H1 (cell line): ENCODE measurements at regions not wholly inside any gene's neighbourhood (a gene's known extent, or its start where the extent isn't known, plus 50 kb on each side); places are given as distances from the start of the nearest gene placed in this dataset.
"Not testable (repeated sequence)": the region's sequence is repeated elsewhere in the genome, so short reads cannot be mapped to it uniquely, and the experiment has no call there.

ENCODE experiments used
- CTCF ChIA-PET: fragments of 300-600 bp; sonication (Branson Sonifier 250); formaldehyde crosslinking; loops from one replicate; lab custom pipeline; 2021; ENCODE audit not compliant: partially characterized antibody; lab: Charles Lee
- POLR2A ChIA-PET: fragments of 300-600 bp; sonication (Branson Sonifier 250); formaldehyde crosslinking; loops from one replicate; lab custom pipeline; 2021; ENCODE audit warnings: inconsistent platforms; ENCODE audit not compliant: partially characterized antibody; lab: Charles Lee
- DNase-seq, 2 experiments: peaks; one replicate each; pipeline versions ENCODE4 v3.0.0 to v3.0.0-alpha.2; 2010 to 2022; ENCODE audit warnings: low spot score in 2 of 2, low read depth in 1 of 2, mixed read lengths in 1 of 2
- FAIRE-seq: peaks from 2 replicates; lab custom pipeline; 2011; peaks lifted over from hg19 to GRCh38; lab: Jason Lieb, UNC
- H2AFZ ChIP-seq: 2 replicates; pipeline ENCODE4 v1.8.1; 2012; ENCODE audit warnings: low read length, inconsistent platforms
- H2AK5ac ChIP-seq: 2 replicates; pipeline ENCODE4 v1.6.1; 2013; ENCODE audit warnings: low read depth, low read length
- H2BK120ac ChIP-seq: replicated peaks from 2 replicates; pipeline ENCODE3; 2013; ENCODE audit warnings: low read depth, low read length, inconsistent platforms
- H2BK12ac ChIP-seq: 2 replicates; pipeline ENCODE4 v1.6.1; 2013; ENCODE audit warnings: low read depth, low read length
- H2BK15ac ChIP-seq: 2 replicates; pipeline ENCODE4 v1.6.1; 2013; ENCODE audit warnings: low read length
- H2BK20ac ChIP-seq: 2 replicates; pipeline ENCODE4 v1.6.1; 2013; ENCODE audit warnings: low read length
- H2BK5ac ChIP-seq: 2 replicates; pipeline ENCODE4 v1.6.1; 2013; ENCODE audit warnings: low read depth, low read length
- H3K14ac ChIP-seq: 2 replicates; pipeline ENCODE4 v1.6.1; 2013; ENCODE audit warnings: inconsistent platforms; ENCODE audit not compliant: insufficient read length
- H3K18ac ChIP-seq: 2 replicates; pipeline ENCODE4 v1.6.1; 2013; ENCODE audit warnings: low read length; ENCODE audit errors: extremely low read depth
- H3K23ac ChIP-seq: 2 replicates; pipeline ENCODE4 v1.6.1; 2013; ENCODE audit warnings: inconsistent platforms; ENCODE audit not compliant: insufficient read length
- H3K23me2 ChIP-seq: 2 replicates; pipeline ENCODE4 v1.6.1; 2013; ENCODE audit warnings: low read depth, low read length
- H3K27ac ChIP-seq: 2 replicates; pipeline ENCODE4 v1.6.1; 2011; ENCODE audit warnings: low read depth, low read length, inconsistent platforms
- H3K27me3 ChIP-seq, 4 experiments: replicated peaks in 1 of 4; 1 replicate in 1 of 4; 2 replicates in 3 of 4; pipeline versions ENCODE4 v1.6.1 to v1.8.1; 2011 to 2013; ENCODE audit warnings: low read length in 3 of 4, mild to moderate bottlenecking in 3 of 4, inconsistent platforms in 2 of 4, mixed read lengths in 2 of 4, moderate library complexity in 1 of 4; ENCODE audit not compliant: control insufficient read depth in 3 of 4, insufficient read depth in 3 of 4; ENCODE audit errors: extremely low read depth in 1 of 4
- H3K36me3 ChIP-seq, 4 experiments: 2 replicates each; pipeline versions ENCODE4 v1.6.1 to v1.8.1; 2011 to 2013; ENCODE audit warnings: mild to moderate bottlenecking in 4 of 4, low read length in 3 of 4, moderate library complexity in 2 of 4, control low read depth in 1 of 4, inconsistent platforms in 1 of 4; ENCODE audit not compliant: insufficient read depth in 4 of 4, control insufficient read depth in 2 of 4
- H3K4ac ChIP-seq: replicated peaks from 2 replicates; pipeline ENCODE3; 2013; ENCODE audit warnings: low read length, low read depth, mixed read lengths, inconsistent platforms; ENCODE audit not compliant: insufficient read length
- H3K4me1 ChIP-seq, 4 experiments: replicated peaks in 1 of 4; 1 replicate in 1 of 4; 2 replicates in 3 of 4; pipeline versions ENCODE4 v1.6.1 to v1.8.1; 2011 to 2013; ENCODE audit warnings: low read length in 3 of 4, inconsistent platforms in 2 of 4, mixed read lengths in 1 of 4; ENCODE audit not compliant: insufficient read depth in 4 of 4, control insufficient read depth in 3 of 4
- H3K4me2 ChIP-seq, 2 experiments: 2 replicates each; pipeline versions ENCODE4 v1.6.1 to v1.8.1; 2011 to 2013; ENCODE audit warnings: low read depth in 2 of 2, low read length in 2 of 2, control low read depth in 1 of 2, inconsistent platforms in 1 of 2, mild to moderate bottlenecking in 1 of 2; ENCODE audit not compliant: insufficient read depth in 1 of 2
- H3K4me3 ChIP-seq, 4 experiments: fragments of 200-600, 300-600 bp in 1 of 4; sonication (generic), shearing (Covaris generic), sonication (Bioruptor Twin) in 1 of 4; 2 replicates each; pipeline versions ENCODE4 v1.5.1 to v1.8.1; 2011 to 2016; ENCODE audit warnings: low read length in 4 of 4, low read depth in 3 of 4, control low read depth in 2 of 4, inconsistent platforms in 2 of 4, mild to moderate bottlenecking in 2 of 4, mixed read lengths in 1 of 4, moderate library complexity in 1 of 4; ENCODE audit not compliant: insufficient read depth in 2 of 4; ENCODE audit errors: extremely low read depth in 1 of 4
- H3K56ac ChIP-seq: replicated peaks from 2 replicates; pipeline ENCODE3; 2013; ENCODE audit warnings: low read depth, mild to moderate bottlenecking, mixed read lengths, low read length, inconsistent platforms; ENCODE audit not compliant: insufficient read length
- H3K79me1 ChIP-seq: 2 replicates; pipeline ENCODE4 v1.6.1; 2013; ENCODE audit warnings: low read depth, low read length, control low read depth
- H3K79me2 ChIP-seq, 2 experiments: 2 replicates each; pipeline versions ENCODE4 v1.6.1 to v1.8.1; 2012 to 2013; ENCODE audit warnings: low read length in 2 of 2, mild to moderate bottlenecking in 2 of 2, inconsistent platforms in 1 of 2; ENCODE audit not compliant: insufficient read depth in 2 of 2, control insufficient read depth in 1 of 2
- H3K9ac ChIP-seq, 4 experiments: replicated peaks in 1 of 4; 1 replicate in 1 of 4; 2 replicates in 3 of 4; pipeline versions ENCODE4 v1.6.1 to v1.8.1; 2011 to 2013; ENCODE audit warnings: low read depth in 3 of 4, low read length in 3 of 4, control low read depth in 2 of 4, mild to moderate bottlenecking in 2 of 4, moderate library complexity in 2 of 4, inconsistent platforms in 1 of 4; ENCODE audit errors: extremely low read depth in 1 of 4
- H3K9me3 ChIP-seq, 2 experiments: 2 replicates each; pipeline versions ENCODE4 v1.6.1 to v1.8.1; 2012 to 2013; ENCODE audit warnings: mild to moderate bottlenecking in 2 of 2, moderate library complexity in 2 of 2, control low read depth in 1 of 2, inconsistent platforms in 1 of 2, low read depth in 1 of 2, low read length in 1 of 2, mixed read lengths in 1 of 2; ENCODE audit not compliant: insufficient read depth in 2 of 2
- H4K20me1 ChIP-seq, 2 experiments: replicated peaks in 1 of 2; 2 replicates each; pipeline versions ENCODE3 to v1.8.1; 2011 to 2013; ENCODE audit warnings: inconsistent platforms in 2 of 2, low read length in 2 of 2, mild to moderate bottlenecking in 1 of 2; ENCODE audit not compliant: insufficient read depth in 2 of 2, control insufficient read depth in 1 of 2
- H4K5ac ChIP-seq: 2 replicates; pipeline ENCODE4 v1.6.1; 2013; ENCODE audit warnings: low read length, low read depth, mixed read lengths, inconsistent platforms; ENCODE audit not compliant: insufficient read length
- H4K8ac ChIP-seq: 2 replicates; pipeline ENCODE4 v1.8.0; 2013; ENCODE audit warnings: mild to moderate bottlenecking, moderate library complexity, low read length, inconsistent platforms; ENCODE audit not compliant: insufficient read depth; ENCODE audit errors: extremely low read depth
- H4K91ac ChIP-seq: replicated peaks from 2 replicates; pipeline ENCODE3; 2013; ENCODE audit warnings: low read length, mixed read lengths, inconsistent platforms; ENCODE audit not compliant: insufficient read length
- TAF1 ChIP-seq: IDR thresholded peaks from 2 replicates; pipeline ENCODE4 v1.6.1; 2011; ENCODE audit warnings: mild to moderate bottlenecking, low read depth, low read length
- WGBS, 2 experiments: shearing (Covaris generic) in 1 of 2; methylation state at CpG; one replicate each; pipeline versions ENCODE4 v1.1.6 to v1.1.7; 2013 to 2015; ENCODE audit warnings: low lambda C conversion rate in 2 of 2, mixed read lengths in 2 of 2, inconsistent platforms in 1 of 2, low coverage in 1 of 2, missing lambda C conversion rate in 1 of 2; ENCODE audit not compliant: insufficient replicate concordance in 2 of 2, insufficient coverage in 1 of 2, insufficient read length in 1 of 2; ENCODE audit errors: extremely low coverage in 1 of 2, missing lambda C conversion rate in 1 of 2; 5-methylcytosine and 5-hydroxymethylcytosine counted together

- H3K27ac ChIP-seq, H2BK5ac ChIP-seq, H3K23me2 ChIP-seq, H3K4me1 ChIP-seq, H2BK20ac ChIP-seq, CTCF ChIA-PET, H3K18ac ChIP-seq, H4K91ac ChIP-seq, H2AK5ac ChIP-seq, POLR2A ChIA-PET, H3K36me3 ChIP-seq, H4K20me1 ChIP-seq, FAIRE-seq, H3K4ac ChIP-seq, H3K27me3 ChIP-seq, H3K9me3 ChIP-seq, H4K5ac ChIP-seq, H3K79me2 ChIP-seq, H2BK15ac ChIP-seq, H3K23ac ChIP-seq, H3K9ac ChIP-seq, H3K79me1 ChIP-seq, H3K56ac ChIP-seq, H3K14ac ChIP-seq, H2BK120ac ChIP-seq, H2BK12ac ChIP-seq: not testable (repeated sequence)
- Histone ChIP-seq H3K4me2 (peak overlapping the region; percentile 13 to 60; a peak in 2 of 4 replicates), H3K4me3 (peak overlapping the region in 2 of 4 experiments; percentile 22 to 36; a peak in 2 of 8 replicates), H2AFZ (peak overlapping the region; percentile 77; the same call in 1 of the 2 replicates), H4K8ac (peak overlapping the region; percentile 25; the same call in 1 of the 2 replicates)
- 82% methylated on average over 14 of the region's 24 CpGs; no CpG with 5 or more reads in 1 of the 2 experiments for WGBS, 2 experiments
- peak in 1 of 2 experiments; percentile 49 for DNase-seq
- TF ChIP-seq TAF1, result 0 out of 2 replicates have a peak, but pooled peaks have one; percentile 33
Measured at GRCh38 chr6:9810727-9811126, 604.1 kb downstream of the TFAP2A start.
